Fibroblast of skin of right quadriceps (primary cell): ENCODE measurements at regions not wholly inside any gene's neighbourhood (a gene's known extent, or its start where the extent isn't known, plus 50 kb on each side); places are given as distances from the start of the nearest gene placed in this dataset.

Experiments
- DNase-seq: peaks from one replicate; pipeline ENCODE4 v3.0.0-alpha.2; 2013

DNA sequence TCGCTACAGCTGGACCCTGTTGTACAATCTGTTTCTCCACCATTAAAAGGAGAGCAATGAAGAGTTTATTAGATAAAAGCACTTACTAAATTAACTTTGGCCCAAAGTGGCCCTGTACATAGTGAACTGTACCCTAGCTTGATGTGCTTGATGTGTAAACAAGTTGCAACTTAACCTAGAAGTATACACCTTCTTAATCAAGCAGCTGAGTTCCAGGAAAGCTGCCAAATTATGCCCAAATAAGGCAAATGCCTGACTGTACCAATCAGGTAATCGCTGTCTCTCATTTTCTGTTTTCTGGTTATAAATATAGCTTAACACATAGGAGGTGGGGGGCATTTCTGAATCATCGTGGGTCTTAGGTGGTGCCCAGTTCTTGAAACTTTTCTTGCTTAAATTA lies 704.8 kb upstream of the CBLB start:
- DNase-seq = no peak

GRCh38 chr3:106575029-106575428 lies 706.2 kb upstream of the CBLB start:
- DNase-seq = no peak

- peak; percentile 6 for DNase-seq
These were observed 708.4 kb upstream of the CBLB start for GRCh38 chr3:106577241-106577640.

- peak; percentile 14 for DNase-seq
These were observed 710.1 kb upstream of the CBLB start for GRCh38 chr3:106578911-106579310.

DNA sequence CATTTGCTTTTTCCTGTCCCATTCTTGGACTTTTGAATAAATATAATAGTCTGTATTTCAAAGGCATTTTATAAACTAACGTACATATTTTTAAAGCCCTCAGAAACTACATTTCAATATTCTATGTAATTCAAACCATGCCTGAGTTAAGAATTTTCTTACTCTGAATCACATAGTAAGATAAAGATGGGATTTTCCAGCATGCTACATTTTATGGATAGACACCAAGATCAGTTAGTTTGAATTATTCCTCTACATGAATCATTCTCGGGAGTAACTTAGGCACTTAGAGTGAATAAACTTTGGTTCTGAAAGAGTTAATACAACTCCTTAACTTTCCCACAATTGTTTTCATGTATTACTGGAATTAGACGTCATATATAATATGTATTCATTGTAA lies 713.3 kb upstream of the CBLB start:
- peak; percentile 61 for DNase-seq

DNA sequence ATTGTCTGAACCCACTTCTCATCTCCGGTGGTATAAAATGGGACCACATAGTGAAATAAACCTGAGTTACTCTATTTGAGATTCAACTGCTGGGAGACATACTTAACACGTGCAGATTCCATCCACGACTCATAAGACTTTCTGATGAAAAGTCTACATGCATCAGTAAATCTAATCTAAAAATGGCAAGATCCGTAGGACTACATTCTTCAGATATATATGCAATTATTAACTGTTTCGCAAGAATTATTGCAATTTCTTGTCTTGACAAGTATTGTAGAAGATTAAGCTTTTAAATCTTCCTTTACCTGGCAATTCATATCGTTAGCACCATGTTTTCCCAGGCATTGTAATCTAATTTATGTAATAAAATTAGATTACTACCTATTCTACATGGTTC lies 718.7 kb upstream of the CBLB start:
- DNase-seq = no peak

DNA sequence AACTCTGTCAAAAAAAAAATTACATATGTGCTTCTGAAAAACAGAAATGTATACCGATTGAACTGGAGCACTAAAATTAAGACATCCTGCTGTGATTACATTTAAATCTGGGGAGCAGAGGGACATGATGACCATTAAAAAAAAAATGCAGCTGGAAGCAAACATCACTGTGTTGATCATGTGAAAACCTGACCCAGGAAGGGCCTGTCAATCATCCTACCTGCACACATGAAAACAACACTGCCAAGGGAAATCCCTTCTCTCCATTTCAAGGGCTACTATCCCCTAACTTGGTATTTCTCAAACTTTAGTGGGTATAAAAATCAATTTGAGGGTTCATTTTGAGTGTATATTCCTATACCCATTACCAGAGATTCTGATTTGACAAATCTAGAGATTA lies 719.9 kb upstream of the CBLB start:
- no peak for DNase-seq

DNA sequence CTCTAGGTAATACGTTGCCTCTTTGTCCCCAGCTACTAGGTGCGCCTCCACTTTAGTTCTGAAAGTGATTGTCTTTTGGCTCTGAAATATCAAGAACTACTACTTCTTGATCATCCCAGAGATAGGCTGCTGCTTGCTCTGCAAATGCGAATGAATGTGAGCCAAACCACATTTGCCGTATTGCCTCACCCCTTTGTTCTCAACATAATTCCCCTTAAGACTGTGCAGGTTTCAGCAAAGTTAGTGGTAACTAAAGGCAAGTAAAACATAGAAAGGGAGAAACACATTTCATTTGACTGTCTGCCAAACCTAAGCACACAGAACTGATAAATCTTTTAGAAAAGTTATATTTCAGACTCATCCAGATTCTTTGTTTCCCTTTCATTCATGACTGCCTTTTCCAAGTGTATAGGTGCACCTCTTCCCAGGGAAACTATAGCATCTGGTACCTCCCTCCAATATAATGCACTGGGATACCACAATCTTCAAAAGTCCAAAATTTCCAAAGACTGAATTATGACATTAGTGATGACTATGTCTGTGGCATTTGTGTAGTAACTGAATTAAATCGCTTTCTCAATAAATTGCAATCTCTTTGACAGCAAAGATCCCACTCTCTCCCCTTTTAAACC lies 720.6 kb upstream of the CBLB start:
- peak; percentile 67 for DNase-seq

DNA sequence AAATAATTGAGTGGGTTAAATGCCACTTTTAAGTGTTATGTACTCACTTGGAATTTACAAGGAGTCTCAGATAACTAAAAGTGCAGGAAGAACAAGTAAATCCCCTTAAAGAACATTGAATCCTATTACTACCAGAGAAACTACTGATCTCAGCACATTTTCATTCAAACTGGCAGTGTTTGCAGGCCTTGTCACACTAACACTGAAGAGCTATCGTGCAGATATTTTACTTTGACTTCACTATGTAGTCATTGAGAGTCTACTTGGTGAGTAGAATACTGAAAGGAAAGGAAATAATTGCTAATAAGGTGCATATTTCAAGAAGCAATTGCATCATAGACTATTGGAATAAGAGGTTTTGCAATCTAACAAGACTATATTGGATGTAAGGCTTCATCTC lies 721.4 kb upstream of the CBLB start:
- DNase-seq = no peak

GRCh38 chr3:106593381-106593780 lies 724.6 kb upstream of the CBLB start:
- no peak for DNase-seq

- DNase-seq = peak; percentile 89
These were observed 741.0 kb upstream of the CBLB start for GRCh38 chr3:106609666-106610301.

GRCh38 chr3:106610362-106610959 lies 741.6 kb upstream of the CBLB start:
- DNase-seq = peak; percentile 42

DNA sequence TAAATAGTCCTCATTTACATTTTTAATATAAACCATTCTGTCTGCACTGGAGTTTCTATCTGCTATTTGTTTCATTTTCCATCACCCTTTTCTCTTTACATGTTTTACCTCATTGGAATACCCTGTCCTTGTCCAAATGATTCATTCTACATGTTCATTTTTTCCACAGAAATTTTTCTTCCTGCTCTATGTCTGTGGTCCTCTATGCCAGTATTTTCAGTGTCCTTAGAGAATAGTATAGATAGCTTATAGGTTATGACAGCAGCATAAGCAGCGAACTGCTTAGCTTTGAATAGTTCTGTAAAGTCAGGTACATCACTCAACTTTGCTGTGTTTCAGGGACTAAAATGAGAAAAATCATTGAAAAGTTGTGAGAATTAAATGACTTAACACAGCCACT lies 742.3 kb upstream of the CBLB start:
- DNase-seq = no peak

- DNase-seq = no peak
These were observed 743.0 kb upstream of the CBLB start for GRCh38 chr3:106611841-106612240.

DNA sequence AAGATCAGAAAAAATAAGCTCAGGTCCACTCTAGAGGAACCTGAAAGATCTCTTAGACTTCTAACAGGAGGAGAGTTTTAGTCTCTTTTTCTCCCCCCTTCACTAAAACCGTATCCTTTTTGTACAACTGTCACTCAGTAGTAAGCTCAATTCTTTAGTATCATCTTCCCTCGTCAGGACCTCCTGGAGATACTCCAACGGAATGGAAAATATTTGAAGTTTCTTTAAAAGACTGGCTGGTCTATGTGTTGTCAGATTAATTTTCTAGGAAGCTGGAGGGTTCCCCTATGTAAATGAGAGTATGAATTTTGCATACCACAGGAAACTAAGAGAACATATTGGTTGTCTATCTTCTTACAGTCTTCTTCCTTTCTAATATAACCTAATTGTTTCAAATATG lies 747.7 kb upstream of the CBLB start:
- no peak for DNase-seq

GRCh38 chr3:106617276-106617675 lies 748.5 kb upstream of the CBLB start:
- DNase-seq = peak; percentile 40

DNA sequence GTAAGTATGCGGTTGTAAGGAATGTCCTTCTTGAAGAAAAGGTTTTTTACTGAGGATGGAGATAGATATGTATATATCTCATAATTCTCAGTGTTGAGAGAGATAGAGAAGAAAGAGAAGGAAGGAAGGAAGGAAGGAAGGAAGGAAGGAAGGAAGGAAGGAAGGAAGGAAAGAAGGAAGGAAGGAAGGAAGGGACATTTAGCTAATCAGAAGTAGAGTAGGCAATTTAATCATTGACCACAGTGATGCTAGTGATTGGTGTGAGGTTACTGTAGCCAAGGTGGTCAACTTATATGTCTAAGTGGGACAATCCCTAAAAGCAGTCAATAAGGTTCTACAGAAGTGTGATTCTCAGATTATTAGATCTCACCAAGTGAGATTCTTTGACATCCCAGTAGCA lies 751.8 kb upstream of the CBLB start:
- DNase-seq = no peak

DNA sequence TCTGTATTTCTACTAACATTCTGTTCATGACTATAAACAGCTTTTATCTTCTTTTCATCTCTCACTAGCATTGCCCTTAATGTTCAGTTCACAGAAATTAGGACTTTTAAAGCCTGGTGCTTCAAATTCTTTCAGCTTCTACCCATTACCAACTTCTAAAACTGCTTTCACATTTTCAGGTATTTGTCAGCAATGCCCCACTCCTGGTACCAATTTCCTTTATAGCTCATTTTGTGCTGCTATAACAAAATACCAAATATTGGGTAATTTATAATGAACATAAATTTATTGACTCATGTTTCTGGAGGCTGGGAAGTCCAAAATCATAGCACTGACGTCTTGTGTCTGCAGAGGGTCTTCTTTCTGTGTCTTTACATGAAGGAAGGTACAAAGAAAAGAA lies 753.1 kb upstream of the CCDC54 start:
- no peak for DNase-seq

- DNase-seq = peak; percentile 46
These were observed 748.8 kb upstream of the CCDC54 start for GRCh38 chr3:106628407-106628806.

DNA sequence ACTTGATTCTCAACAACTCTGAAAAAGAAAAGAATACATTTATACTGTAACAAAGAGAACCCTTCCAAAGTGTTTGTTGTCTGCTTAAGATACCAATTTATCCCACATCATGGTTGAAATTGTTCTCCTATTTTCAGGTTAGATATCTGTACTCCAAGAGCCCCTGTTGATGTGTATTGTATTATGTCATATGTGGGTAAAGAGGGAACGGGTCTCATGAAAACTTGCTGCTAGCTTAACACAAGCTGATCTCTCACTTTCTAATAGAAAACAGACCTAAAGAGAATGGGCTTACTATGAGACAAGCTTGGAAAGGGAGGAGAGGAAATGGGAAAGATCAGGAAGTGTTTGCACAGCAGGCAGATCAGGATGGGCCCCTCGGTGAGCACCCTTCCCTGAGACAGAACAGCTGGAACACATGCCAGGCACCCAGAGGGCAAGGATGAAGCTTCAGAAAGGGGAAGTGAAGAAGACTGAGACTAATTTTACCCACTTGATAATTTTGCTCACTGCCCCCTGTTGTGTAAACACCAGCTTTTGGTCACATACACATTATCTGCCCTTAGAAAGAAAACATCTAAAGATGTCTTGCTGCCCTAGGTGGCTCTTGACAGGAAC lies 747.9 kb upstream of the CCDC54 start:
- no peak for DNase-seq

DNA sequence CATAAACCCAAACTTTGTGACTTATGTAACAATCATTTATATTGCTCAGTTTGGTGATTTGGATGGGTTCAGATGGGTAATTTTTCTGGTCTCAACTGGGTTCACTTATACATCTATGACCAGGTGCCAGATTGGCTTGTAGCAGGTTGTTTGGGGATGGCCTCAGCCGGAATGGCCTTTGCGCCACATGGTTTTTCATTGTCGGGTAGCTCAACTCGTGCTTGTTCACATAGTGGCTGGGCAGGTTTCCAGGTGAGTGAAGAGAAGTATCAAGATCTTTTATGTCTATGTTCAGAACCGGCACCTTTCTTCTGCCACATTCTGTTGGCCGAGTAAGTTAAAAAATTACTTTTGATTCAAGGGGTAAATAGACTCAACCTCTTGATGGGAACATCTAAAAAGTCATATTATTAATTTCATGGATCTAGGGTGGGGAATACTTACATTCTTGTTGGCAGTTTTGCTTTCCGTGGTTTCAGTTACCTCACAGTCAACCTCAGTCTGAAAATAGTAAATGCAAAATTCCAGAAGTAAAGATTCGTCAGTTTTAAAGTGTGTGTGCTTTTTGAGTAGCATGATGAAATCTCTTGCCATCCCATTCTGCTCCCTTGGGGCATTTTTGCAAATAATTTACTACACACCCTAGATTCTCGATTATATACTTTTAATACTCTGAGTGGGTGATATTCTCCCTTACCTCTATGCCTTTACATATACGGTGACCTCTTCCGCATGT lies 745.7 kb upstream of the CCDC54 start:
- peak; percentile 72 for DNase-seq

DNA sequence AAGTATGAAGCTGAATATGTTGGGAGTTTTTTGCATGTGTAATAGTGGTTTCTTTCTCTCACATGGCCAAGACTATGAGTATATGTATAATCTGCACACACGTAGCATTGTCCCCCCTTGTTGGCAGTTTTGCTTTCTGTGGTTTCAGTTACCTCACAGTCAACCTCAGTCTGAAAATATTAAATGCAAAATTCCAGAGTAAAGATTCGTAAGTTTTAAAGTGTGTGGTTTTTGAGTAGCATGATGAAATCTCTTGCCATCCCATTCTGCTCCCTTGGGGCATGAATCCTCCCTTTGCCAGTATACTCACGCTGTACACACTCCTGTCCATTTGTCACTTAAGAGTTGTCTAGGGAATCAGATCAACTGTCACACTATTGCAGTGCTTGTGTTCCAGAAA lies 742.0 kb upstream of the CCDC54 start:
- DNase-seq = peak; percentile 96

GRCh38 chr3:106635826-106636225 lies 741.4 kb upstream of the CCDC54 start:
- peak; percentile 33 for DNase-seq

DNA sequence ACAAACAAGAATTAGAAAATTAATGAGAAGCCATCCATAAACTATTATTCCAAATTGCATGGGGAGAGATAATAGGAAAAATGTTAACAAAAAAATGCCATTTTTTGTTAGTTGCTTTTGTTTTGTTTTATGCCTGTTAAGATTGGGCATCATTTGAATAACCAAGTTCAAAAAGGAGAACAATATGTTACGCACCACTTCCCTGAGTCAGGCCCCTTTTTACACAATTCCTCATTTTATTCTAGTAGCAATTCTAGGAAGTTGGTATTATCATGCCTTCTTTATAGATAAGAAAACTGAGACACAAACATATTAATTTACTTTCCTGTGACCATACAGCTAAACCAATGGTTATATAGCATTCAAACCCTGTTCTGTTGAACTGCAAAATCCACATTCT lies 736.9 kb upstream of the CCDC54 start:
- DNase-seq = no peak
